GM12872 (cell line): ENCODE measurements at regions not wholly inside any gene's neighbourhood (a gene's known extent, or its start where the extent isn't known, plus 50 kb on each side); places are given as distances from the start of the nearest gene placed in this dataset.

ENCODE experiments used
- TF ChIP-seq, protein P1 (sequence below): IDR thresholded peaks from 3 replicates; pipeline ENCODE4 v1.5.1; 2011; ENCODE audit warnings: low read depth, mild to moderate bottlenecking, low read length, moderate library complexity; ENCODE audit not compliant: insufficient read depth

- TF ChIP-seq, protein P1, sequence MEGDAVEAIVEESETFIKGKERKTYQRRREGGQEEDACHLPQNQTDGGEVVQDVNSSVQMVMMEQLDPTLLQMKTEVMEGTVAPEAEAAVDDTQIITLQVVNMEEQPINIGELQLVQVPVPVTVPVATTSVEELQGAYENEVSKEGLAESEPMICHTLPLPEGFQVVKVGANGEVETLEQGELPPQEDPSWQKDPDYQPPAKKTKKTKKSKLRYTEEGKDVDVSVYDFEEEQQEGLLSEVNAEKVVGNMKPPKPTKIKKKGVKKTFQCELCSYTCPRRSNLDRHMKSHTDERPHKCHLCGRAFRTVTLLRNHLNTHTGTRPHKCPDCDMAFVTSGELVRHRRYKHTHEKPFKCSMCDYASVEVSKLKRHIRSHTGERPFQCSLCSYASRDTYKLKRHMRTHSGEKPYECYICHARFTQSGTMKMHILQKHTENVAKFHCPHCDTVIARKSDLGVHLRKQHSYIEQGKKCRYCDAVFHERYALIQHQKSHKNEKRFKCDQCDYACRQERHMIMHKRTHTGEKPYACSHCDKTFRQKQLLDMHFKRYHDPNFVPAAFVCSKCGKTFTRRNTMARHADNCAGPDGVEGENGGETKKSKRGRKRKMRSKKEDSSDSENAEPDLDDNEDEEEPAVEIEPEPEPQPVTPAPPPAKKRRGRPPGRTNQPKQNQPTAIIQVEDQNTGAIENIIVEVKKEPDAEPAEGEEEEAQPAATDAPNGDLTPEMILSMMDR = no peak
These were observed 240.6 kb downstream of the ETS1 start for GRCh38 chr11:128346804-128347203.

DNA sequence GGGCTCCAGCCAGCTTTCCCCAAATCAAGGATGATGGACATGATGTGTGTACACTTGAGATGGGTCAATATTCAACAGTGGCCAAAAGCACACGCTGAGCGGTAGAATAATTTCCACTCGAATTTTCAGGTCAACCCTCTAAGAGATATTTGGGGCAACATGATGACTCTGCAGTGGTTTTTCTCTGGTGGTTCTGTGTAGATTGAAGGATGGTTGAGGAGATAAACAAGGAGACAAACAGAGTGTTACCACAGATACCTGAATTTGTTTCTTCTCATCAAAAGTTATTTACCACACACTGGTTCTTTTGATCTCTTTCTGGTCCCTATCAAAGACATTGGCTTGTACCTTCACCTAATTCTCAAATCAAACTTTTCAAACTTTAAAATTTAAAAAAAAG lies 242.0 kb downstream of the ETS1 start:
- TF ChIP-seq, protein P1 = no peak

DNA sequence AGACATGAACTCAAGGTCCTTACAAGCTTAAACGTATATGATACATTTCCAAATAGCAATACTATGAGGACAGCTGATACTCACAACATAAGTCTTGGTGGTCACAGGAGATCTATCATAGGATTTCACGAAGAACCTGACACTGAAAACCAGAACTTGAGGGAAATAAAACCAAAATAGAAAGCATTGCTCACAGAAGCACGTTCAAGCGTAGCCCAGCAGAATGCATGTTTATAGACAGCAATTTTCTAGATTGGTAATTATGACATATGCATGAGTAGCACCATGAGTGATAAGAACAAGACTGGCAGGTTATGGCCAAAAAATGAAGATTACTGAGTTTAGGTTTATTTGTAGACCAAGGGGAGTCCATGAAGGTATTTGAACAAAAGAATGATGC lies 243.5 kb downstream of the ETS1 start:
- TF ChIP-seq, protein P1 = no peak

- TF ChIP-seq, protein P1 = no peak
These were observed 244.2 kb downstream of the ETS1 start for GRCh38 chr11:128343135-128343514.

DNA sequence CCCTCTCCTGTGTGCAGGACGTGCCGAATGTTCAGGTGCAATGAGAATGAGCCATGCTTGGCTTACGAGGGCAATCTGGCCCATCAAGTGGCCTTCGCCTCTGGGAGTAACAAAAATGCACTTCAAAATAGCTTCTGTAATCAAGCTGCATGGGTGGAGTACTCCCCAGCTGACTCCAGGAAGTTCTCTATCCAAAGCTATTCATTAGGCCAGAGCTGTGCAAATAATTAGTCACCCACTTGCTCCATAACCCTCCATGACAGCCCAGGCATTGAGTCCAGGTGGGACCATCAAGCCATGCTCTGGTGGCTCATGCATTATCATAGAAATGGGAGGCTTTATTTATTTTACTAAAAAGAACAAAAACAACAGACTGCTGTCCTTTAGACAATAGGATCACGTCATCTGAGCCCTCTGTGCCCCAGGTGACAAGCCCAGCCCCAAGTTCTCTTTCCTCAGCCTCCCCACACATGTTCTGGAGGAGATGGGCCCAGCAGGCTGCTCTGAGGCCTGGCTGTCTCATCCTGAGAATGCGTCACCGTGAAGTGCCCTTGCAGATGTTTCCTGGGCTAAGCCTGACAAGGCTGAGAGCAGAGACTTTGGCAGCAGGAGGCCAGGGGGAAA lies 244.7 kb downstream of the ETS1 start:
- TF ChIP-seq, protein P1 = no peak

DNA sequence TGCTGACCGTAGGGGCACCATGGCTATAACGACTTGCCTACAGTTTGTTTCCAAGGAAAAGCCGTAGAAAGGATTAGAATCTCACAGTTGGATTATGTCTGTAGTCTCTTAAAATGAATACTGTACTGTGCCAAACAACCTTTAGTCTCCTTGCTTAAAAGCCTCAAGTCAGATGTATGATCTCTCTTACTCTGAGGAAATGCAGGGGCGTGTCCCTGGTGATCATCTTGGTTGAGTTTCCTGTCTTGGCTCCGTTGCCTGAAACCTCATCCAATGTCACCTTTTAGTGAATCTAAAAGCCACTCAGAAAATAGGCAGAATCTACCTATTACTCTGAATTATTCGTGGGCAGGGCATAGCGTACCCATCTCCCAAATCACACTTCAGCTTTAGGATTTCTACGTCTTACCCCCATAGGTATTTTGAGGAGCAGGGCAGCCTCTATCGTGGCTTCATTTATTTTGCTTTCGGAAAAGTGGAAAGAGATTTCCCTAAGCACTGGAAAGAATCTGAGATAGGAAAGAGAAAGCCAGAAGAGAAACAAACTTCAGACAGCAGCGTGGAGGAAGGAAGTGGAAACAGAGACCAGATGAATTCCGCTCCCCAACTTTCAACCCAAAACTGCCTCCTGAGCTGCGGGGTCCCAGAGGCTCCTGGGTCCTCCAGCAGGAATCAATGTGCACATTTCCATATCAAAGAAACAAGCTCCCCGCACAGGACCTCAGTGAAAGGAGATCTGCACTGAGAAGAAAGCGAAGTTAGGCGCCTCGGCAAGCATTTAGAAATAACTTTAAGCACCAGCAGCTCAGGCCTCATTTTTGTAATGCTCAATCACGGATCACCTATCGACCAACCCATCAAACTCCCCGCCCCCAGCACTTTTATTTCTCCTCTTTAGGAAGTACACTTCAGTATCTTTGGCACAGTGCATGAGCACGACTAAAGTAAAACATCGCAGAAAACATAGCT lies 245.8 kb downstream of the ETS1 start:
- TF ChIP-seq, protein P1 = no peak

GRCh38 chr11:128339792-128340191 lies 247.6 kb downstream of the ETS1 start:
- TF ChIP-seq, protein P1 = no peak
